Progenitor cell of endocrine pancreas (in vitro differentiated cells): ENCODE measurements at regions not wholly inside any gene's neighbourhood (a gene's known extent, or its start where the extent isn't known, plus 50 kb on each side); places are given as distances from the start of the nearest gene placed in this dataset.

Source experiments
- DNase-seq: peaks from one replicate; pipeline ENCODE4 v3.0.0; 2021; ENCODE audit warnings: low spot score; ENCODE audit not compliant: unreplicated experiment
- H3K27ac Mint-ChIP-seq: 2 replicates; pipeline ENCODE4 v1.8.0; 2021; ENCODE audit warnings: mild to moderate bottlenecking, moderate library complexity, mixed read lengths
- H3K27me3 Mint-ChIP-seq: 2 replicates; pipeline ENCODE4 v1.8.0; 2021; ENCODE audit warnings: mixed read lengths
- H3K36me3 Mint-ChIP-seq: 2 replicates; pipeline ENCODE4 v1.8.0; 2022; ENCODE audit warnings: mixed read lengths; ENCODE audit not compliant: insufficient read depth
- H3K4me1 Mint-ChIP-seq: 2 replicates; pipeline ENCODE4 v1.8.0; 2021; ENCODE audit warnings: low read depth, mixed read lengths
- H3K4me3 Mint-ChIP-seq: 2 replicates; pipeline ENCODE4 v1.8.0; 2021; ENCODE audit warnings: low read depth, mild to moderate bottlenecking, moderate library complexity, mixed read lengths
- H3K9me3 Mint-ChIP-seq: 2 replicates; pipeline ENCODE4 v1.8.0; 2021; ENCODE audit warnings: low read depth, mixed read lengths
- TF ChIP-seq, protein P1 (sequence below): fragments of 200-600 bp; sonication (generic); IDR thresholded peaks from one replicate; pipeline ENCODE4 v1.5.0; 2021; ENCODE audit warnings: antibody characterized with exemption, mild to moderate bottlenecking; ENCODE audit not compliant: unreplicated experiment

DNA sequence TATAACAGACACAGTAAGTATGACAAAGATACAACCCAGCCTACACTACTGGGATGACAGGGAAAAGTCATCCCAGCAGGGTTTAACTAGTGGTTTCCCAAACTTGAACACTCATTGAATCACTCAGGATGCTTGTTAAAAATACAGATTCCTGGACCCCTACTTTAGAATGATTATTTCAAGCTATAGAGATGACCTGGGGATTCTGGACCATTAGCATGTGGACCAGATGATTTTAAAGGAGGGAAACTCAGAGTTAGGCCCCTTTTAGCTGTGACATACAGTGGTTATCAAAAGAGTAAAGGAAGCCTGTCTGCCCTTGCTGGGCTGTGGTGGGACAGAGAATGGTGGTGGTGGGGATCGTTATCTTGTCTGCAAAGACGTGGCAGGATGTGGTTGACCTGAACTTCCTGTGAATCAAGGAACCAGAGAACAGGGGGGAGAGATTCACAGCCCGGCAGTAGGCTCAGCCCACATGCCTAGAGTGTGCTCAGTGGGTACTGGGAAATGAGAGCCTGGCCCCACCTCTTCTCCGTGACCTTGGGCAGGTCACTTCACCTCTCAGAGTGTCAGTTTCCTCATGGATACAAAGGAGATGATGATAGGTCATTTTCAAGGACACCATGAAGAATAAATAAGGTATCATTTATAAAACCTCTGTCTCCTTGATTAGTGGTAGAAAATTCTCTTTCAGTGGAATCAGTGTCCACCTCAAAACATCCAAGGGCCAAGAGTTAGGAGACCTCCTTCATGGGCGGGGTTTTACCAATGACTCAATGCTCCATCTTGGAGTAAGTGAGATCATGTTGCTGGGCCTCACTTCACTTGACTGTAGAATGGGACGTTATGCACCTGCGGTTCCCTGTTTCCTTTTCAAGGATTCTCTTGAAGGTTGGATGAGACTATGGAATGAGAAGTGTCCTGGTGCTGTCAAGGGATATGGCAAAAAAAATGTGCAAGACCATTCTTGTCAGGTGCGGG lies 306.5 kb downstream of the RPLP1 start:
- H3K4me3 Mint-ChIP-seq: no peak overlapping the region
- H3K27ac Mint-ChIP-seq: no peak overlapping the region
- TF ChIP-seq, protein P1, sequence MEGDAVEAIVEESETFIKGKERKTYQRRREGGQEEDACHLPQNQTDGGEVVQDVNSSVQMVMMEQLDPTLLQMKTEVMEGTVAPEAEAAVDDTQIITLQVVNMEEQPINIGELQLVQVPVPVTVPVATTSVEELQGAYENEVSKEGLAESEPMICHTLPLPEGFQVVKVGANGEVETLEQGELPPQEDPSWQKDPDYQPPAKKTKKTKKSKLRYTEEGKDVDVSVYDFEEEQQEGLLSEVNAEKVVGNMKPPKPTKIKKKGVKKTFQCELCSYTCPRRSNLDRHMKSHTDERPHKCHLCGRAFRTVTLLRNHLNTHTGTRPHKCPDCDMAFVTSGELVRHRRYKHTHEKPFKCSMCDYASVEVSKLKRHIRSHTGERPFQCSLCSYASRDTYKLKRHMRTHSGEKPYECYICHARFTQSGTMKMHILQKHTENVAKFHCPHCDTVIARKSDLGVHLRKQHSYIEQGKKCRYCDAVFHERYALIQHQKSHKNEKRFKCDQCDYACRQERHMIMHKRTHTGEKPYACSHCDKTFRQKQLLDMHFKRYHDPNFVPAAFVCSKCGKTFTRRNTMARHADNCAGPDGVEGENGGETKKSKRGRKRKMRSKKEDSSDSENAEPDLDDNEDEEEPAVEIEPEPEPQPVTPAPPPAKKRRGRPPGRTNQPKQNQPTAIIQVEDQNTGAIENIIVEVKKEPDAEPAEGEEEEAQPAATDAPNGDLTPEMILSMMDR: no peak
- no peak for DNase-seq
- H3K4me1 Mint-ChIP-seq: no peaks in the 10 kb centered on the region
- H3K36me3 Mint-ChIP-seq: no peaks in the 10 kb centered on the region
- H3K27me3 Mint-ChIP-seq: peaks cover 69% of the 10 kb centered on the region
- H3K9me3 Mint-ChIP-seq: no peaks in the 10 kb centered on the region

DNA sequence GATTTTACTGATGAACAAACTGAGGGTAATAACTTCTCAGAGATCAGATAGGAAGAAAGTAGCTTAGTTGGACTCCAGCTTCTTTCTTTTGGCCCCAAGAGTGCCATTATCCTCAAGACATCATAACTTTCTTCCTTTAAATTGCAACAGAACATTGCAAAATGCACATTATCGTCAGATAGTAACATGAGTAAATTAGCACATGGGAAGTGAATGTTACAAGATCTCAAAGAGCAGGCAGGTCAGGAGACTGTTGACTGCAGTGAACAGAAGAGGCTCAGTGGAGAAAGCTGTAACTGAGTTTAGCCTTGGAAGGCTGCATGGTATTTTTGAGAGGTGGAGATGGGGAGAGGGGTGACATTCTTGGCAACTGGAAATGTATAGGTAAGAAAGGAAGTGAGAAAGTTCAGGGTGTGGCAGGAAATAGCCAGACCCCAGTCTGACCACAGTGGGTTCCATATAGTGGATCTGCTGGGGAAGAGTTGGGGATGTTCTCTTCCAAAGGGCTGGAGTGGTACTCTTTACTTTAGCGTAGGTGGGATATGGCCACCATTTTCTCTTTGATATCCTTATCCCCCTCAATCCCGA lies 307.7 kb downstream of the RPLP1 start:
- TF ChIP-seq, protein P1: no peak
- Mint-ChIP-seq H3K4me3 (no peak overlapping the region), H3K27me3 (peaks cover 63% of the 10 kb centered on the region), H3K4me1 (no peaks in the 10 kb centered on the region), H3K27ac (no peak overlapping the region), H3K9me3 (no peaks in the 10 kb centered on the region), H3K36me3 (no peaks in the 10 kb centered on the region)
- no peak for DNase-seq

DNA sequence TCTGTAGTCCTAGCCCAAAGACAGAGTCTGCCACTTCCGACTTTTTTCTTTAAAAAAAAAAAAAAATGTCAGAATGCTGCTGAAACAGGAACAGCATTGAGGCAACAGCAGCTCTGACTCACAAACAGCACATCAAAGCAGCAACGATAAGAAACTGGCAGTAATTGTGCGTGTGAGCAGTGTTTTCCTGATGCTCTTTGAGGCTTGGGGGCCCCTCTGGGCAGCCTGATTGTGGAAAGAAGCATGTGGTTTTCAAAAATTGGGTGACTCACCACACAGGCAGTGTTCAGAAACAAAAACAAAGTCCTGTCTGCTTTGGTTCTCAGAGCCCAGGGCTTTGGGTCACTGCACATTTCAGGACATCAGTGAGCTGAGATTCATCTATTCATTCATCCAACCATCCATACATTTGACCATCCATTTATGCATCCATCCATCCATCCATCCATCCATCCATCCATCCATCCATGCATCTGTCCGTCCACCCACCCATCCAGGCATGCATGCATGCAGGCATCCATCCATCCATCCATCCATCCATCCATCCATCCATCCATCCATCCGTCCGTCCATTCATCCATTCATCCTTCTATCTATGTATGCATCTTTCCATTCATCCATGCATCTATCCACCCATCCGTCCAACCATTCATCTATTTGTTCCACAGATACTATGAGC lies 308.4 kb downstream of the RPLP1 start:
- TF ChIP-seq, protein P1: no peak
- H3K36me3 Mint-ChIP-seq: no peaks in the 10 kb centered on the region
- no peaks in the 10 kb centered on the region for H3K9me3 Mint-ChIP-seq
- H3K4me3 Mint-ChIP-seq: no peak overlapping the region
- no peaks in the 10 kb centered on the region for H3K4me1 Mint-ChIP-seq
- no peak overlapping the region for H3K27ac Mint-ChIP-seq
- H3K27me3 Mint-ChIP-seq: peaks cover 57% of the 10 kb centered on the region
- no peak for DNase-seq

DNA sequence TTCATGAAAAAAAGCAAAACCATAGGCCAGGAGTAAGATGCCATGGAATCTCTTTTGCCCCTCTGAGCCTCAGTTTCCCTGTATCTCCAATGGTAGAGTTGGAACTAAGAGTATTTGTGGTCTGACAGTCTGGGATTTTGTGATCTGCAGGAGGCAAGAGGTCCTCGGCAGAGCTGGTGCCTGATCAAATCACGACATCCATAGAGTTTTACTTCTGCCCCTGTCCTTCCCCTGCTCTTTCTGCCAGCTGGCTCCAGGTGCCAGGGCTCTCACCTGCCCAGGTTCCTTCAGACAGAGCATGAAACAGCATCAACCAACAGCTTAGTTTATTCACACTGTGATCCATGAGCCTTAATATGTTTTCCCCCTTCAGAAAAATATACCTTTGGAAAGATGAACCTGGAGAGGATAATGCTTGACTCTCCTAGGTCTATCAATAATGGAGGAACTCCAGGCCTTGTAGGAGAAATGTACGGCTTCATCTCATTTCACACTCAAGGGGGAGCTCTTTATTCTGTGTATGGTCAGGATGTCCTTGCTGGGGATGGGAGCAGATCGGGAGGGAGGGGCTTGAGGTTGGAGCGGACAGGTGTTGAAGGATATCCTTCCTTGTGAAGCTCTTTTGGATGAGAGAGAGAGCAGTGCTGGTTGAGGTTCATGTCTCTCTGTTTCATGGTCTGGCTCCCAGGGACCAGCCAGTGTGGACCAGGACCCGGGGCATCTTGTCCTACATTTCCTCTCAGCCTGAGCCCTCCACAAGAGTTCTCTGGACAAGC lies 309.9 kb downstream of the RPLP1 start:
- Mint-ChIP-seq H3K27ac (no peak overlapping the region), H3K4me1 (no peaks in the 10 kb centered on the region)
- TF ChIP-seq, protein P1: no peak

DNA sequence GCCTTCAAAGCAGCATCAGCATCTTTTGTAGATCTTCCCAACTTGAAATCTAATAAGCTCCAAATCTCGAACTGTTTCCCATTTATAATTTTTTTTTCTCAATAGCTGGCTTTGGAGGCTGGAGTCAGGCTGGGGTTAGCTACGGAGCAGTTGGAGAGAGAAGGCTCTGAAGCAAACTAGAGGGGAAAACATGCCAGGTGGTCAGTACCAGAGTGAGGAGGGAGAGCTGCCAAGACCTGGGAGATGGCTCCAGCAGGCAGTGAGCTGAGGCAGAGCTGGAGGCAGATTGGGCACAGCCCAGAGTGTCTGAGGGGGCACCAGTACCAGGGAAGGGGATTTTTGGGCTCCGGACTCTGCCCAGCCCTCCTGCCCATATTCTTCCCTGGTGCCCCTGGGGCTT lies 311.2 kb downstream of the RPLP1 start:
- no peak for DNase-seq
- H3K9me3 Mint-ChIP-seq: no peaks in the 10 kb centered on the region
- no peak overlapping the region for H3K27ac Mint-ChIP-seq
- no peak overlapping the region for H3K4me3 Mint-ChIP-seq
- no peaks in the 10 kb centered on the region for H3K4me1 Mint-ChIP-seq
- TF ChIP-seq, protein P1: no peak
- no peaks in the 10 kb centered on the region for H3K36me3 Mint-ChIP-seq
- peaks cover 46% of the 10 kb centered on the region for H3K27me3 Mint-ChIP-seq

More for the DNA sequence above, 309.9 kb downstream of the RPLP1 start:
- Mint-ChIP-seq H3K27me3 (peaks cover 47% of the 10 kb centered on the region), H3K9me3 (no peaks in the 10 kb centered on the region), H3K4me3 (no peak overlapping the region), H3K36me3 (no peaks in the 10 kb centered on the region)
- DNase-seq: no peak
